NCI-H1092 treated with DMSO at 0.1 percent for 48 hours (cell line): ENCODE measurements at regions not wholly inside any gene's neighbourhood (a gene's known extent, or its start where the extent isn't known, plus 50 kb on each side); places are given as distances from the start of the nearest gene placed in this dataset.

Source experiments
- DNase-seq: peaks from one replicate; lab custom pipeline; 2025; lab: John Stamatoyannopoulos, UW

GRCh38 chr3:180092889-180093288, 56.2 kb upstream of the PEX5L start:
- no peak for DNase-seq

GRCh38 chr3:180093535-180093934, 56.8 kb upstream of the PEX5L start:
- no peak for DNase-seq

GRCh38 chr3:180097626-180098025, 60.9 kb upstream of the PEX5L start:
- DNase-seq, result no peak

GRCh38 chr3:180102134-180102533, 65.4 kb upstream of the PEX5L start:
- no peak for DNase-seq

- no peak for DNase-seq
Measured at GRCh38 chr3:180102604-180103003, 65.9 kb upstream of the PEX5L start.

- no peak for DNase-seq
Measured at GRCh38 chr3:180116203-180116602, 79.5 kb upstream of the PEX5L start.

- DNase-seq, result no peak
Measured at GRCh38 chr3:180116658-180117057, 79.9 kb upstream of the PEX5L start.

- DNase-seq, result no peak
Measured at GRCh38 chr3:180117381-180118163, 80.8 kb upstream of the PEX5L start.

GRCh38 chr3:180119567-180119966, 82.8 kb upstream of the PEX5L start:
- DNase-seq, result no peak

- no peak for DNase-seq
Measured at GRCh38 chr3:180123928-180124327, 87.2 kb upstream of the PEX5L start.

- DNase-seq, result no peak
Measured at GRCh38 chr3:180131169-180131568, 94.4 kb upstream of the PEX5L start.

GRCh38 chr3:180135101-180135500, 98.4 kb upstream of the PEX5L start:
- DNase-seq, result no peak

GRCh38 chr3:180138871-180139270, 102.1 kb upstream of the PEX5L start:
- DNase-seq, result no peak

- no peak for DNase-seq
Measured at GRCh38 chr3:180142041-180142440, 105.3 kb upstream of the PEX5L start.

- no peak for DNase-seq
Measured at GRCh38 chr3:180142472-180142871, 105.7 kb upstream of the PEX5L start.

GRCh38 chr3:180161770-180162169, 125.0 kb upstream of the PEX5L start:
- DNase-seq, result no peak

- DNase-seq, result no peak
Measured at GRCh38 chr3:180175572-180175971, 138.8 kb upstream of the PEX5L start.

- no peak for DNase-seq
Measured at GRCh38 chr3:180176059-180176458, 139.3 kb upstream of the PEX5L start.

GRCh38 chr3:180177255-180177654, 140.5 kb upstream of the PEX5L start:
- no peak for DNase-seq

- DNase-seq, result no peak
Measured at GRCh38 chr3:180179562-180179961, 142.8 kb upstream of the PEX5L start.

GRCh38 chr3:180180795-180181194, 144.1 kb upstream of the PEX5L start:
- no peak for DNase-seq

GRCh38 chr3:180181387-180181786, 144.7 kb upstream of the PEX5L start:
- no peak for DNase-seq

- no peak for DNase-seq
Measured at GRCh38 chr3:180183346-180183745, 146.6 kb upstream of the PEX5L start.

GRCh38 chr3:180184816-180185215, 148.1 kb upstream of the PEX5L start:
- no peak for DNase-seq
